B cell (primary cell): ENCODE measurements at regions not wholly inside any gene's neighbourhood (a gene's known extent, or its start where the extent isn't known, plus 50 kb on each side); places are given as distances from the start of the nearest gene placed in this dataset.

Source experiments
- EZH2 ChIP-seq: IDR thresholded peaks from 2 replicates; pipeline ENCODE4 v1.6.1; 2012; ENCODE audit warnings: borderline replicate concordance, low read depth, mild to moderate bottlenecking, moderate library complexity, low read length; ENCODE audit not compliant: insufficient read depth, poor library complexity, severe bottlenecking
- TF ChIP-seq, protein P1 (sequence below): fragments of 200-600 bp; IDR thresholded peaks from one replicate; pipeline ENCODE4 v1.8.0; 2022; ENCODE audit warnings: antibody characterized with exemption, mild to moderate bottlenecking

DNA sequence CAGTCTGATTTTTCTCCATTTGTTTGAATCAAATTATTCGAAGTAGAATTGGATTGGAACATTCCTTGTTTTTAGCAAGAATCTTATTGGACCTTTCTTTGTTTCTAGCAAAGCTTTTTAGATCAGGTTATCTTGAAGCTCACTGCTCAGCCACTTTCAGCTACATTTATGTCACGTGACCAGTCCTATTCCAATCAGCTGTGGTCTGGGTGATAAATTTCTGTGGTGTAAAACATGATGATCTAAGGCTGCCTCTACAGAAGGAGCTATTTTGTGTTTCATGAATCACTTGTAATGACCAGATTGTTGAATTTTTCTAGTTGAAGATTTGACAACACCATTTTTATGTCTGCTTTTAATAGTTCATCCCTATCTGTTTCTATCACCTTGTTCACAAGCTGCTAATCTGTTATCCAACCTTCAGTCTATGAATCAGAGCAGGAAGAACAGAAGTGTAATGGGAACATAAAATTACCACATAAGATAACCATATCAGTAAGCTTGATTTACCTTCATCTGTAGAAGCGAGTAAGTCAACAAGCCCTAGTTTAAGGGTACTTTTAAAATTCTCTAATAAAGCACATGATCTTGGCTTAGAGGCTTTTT lies 101.0 kb upstream of the MAP3K7 start:
- TF ChIP-seq, protein P1, sequence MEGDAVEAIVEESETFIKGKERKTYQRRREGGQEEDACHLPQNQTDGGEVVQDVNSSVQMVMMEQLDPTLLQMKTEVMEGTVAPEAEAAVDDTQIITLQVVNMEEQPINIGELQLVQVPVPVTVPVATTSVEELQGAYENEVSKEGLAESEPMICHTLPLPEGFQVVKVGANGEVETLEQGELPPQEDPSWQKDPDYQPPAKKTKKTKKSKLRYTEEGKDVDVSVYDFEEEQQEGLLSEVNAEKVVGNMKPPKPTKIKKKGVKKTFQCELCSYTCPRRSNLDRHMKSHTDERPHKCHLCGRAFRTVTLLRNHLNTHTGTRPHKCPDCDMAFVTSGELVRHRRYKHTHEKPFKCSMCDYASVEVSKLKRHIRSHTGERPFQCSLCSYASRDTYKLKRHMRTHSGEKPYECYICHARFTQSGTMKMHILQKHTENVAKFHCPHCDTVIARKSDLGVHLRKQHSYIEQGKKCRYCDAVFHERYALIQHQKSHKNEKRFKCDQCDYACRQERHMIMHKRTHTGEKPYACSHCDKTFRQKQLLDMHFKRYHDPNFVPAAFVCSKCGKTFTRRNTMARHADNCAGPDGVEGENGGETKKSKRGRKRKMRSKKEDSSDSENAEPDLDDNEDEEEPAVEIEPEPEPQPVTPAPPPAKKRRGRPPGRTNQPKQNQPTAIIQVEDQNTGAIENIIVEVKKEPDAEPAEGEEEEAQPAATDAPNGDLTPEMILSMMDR: no peak
- no peak for TF ChIP-seq EZH2
